ENCODE measurements at regions not wholly inside any gene's neighbourhood (a gene's known extent, or its start where the extent isn't known, plus 50 kb on each side); places are given as distances from the start of the nearest gene placed in this dataset.
A peak's percentile ranks its signal among the peaks of the same experiment; 100 is the strongest.
"Not testable (repeated sequence)": the region's sequence is repeated elsewhere in the genome, so short reads cannot be mapped to it uniquely, and the experiment has no call there.

GRCh38 chr6:85005494-85005893 is 241.1 kb upstream of the TBX18 start:
- DNase-seq = no peak

- no peak for DNase-seq
These were observed 240.1 kb upstream of the TBX18 start for GRCh38 chr6:85004361-85004995.

- DNase-seq = no peak
These were observed 238.4 kb upstream of the TBX18 start for GRCh38 chr6:85002847-85003246.

GRCh38 chr6:85000001-85000400 is 235.6 kb upstream of the TBX18 start:
- no peak for DNase-seq

- no peak for DNase-seq
These were observed 233.8 kb upstream of the TBX18 start for GRCh38 chr6:84998223-84998622.

GRCh38 chr6:84988766-84989165 is 224.4 kb upstream of the TBX18 start:
- not testable (repeated sequence) for DNase-seq

- not testable (repeated sequence) for DNase-seq
These were observed 221.1 kb upstream of the TBX18 start for GRCh38 chr6:84985490-84985889.

GRCh38 chr6:84979541-84979940 is 215.1 kb upstream of the TBX18 start:
- no peak for DNase-seq

- DNase-seq = no peak
These were observed 212.9 kb upstream of the TBX18 start for GRCh38 chr6:84977363-84977705.

- no peak for DNase-seq
These were observed 212.3 kb upstream of the TBX18 start for GRCh38 chr6:84976526-84977362.

- no peak for DNase-seq
These were observed 210.9 kb upstream of the TBX18 start for GRCh38 chr6:84975316-84975715.

- DNase-seq = no peak
These were observed 209.2 kb upstream of the TBX18 start for GRCh38 chr6:84973606-84974005.

GRCh38 chr6:84967965-84968364 is 203.6 kb upstream of the TBX18 start:
- no peak for DNase-seq

GRCh38 chr6:84967389-84967788 is 203.0 kb upstream of the TBX18 start:
- DNase-seq = peak; percentile 76

GRCh38 chr6:84953111-84953755 is 188.8 kb upstream of the TBX18 start:
- DNase-seq = no peak

- not testable (repeated sequence) for DNase-seq
These were observed 180.5 kb upstream of the TBX18 start for GRCh38 chr6:84944926-84945325.

GRCh38 chr6:84943905-84944304 is 179.5 kb upstream of the TBX18 start:
- DNase-seq = no peak

- DNase-seq = not testable (repeated sequence)
These were observed 177.2 kb upstream of the TBX18 start for GRCh38 chr6:84941609-84942008.

- DNase-seq = no peak
These were observed 164.8 kb upstream of the TBX18 start for GRCh38 chr6:84929212-84929611.

GRCh38 chr6:84927551-84927950 is 163.2 kb upstream of the TBX18 start:
- no peak for DNase-seq

- no peak for DNase-seq
These were observed 162.1 kb upstream of the TBX18 start for GRCh38 chr6:84926189-84927155.

GRCh38 chr6:84921891-84922290 is 157.5 kb upstream of the TBX18 start:
- peak; percentile 10 for DNase-seq

GRCh38 chr6:84920021-84920420 is 155.6 kb upstream of the TBX18 start:
- no peak for DNase-seq
